Bone marrow (tissue), 2 donors: ENCODE measurements at regions not wholly inside any gene's neighbourhood (a gene's known extent, or its start where the extent isn't known, plus 50 kb on each side); places are given as distances from the start of the nearest gene placed in this dataset.
"Not testable (repeated sequence)": the region's sequence is repeated elsewhere in the genome, so short reads cannot be mapped to it uniquely, and the experiment has no call there.

ENCODE experiments used
- DNase-seq, 2 donors: peaks; one replicate each; lab custom pipeline; 2025; lab: John Stamatoyannopoulos, UW

DNA sequence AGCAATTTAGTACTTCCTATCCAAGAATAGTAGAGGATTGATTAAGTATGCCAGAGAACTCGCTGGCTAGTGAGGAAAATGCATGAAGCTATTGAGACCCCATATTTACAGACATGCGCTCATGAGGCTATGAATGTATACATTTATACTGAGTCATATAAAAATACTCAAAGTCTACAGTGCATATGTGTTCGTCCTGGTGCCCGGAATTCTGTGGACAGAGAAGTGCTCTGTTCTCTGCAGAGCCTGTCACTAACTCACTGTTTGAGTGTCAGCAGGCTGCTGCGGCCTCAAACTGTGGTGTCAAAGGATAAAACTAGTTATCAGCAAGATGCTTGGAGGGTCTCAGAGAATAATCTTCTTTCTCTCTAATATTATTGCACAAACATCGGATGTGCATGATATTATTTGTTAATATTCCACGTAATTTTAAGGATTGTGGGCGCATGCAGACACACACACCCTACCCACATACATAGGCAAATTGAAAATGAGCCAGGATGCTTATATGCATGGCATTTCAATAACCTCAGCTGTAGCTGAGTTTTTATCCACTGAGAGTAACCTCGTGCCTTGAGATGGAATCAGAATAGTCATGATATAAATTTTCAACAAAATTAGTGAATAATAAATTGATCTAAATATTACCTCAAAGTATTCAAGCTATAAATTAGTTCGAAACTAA, 50.0 kb upstream of the TSC22D2 start:
- no peak for DNase-seq

DNA sequence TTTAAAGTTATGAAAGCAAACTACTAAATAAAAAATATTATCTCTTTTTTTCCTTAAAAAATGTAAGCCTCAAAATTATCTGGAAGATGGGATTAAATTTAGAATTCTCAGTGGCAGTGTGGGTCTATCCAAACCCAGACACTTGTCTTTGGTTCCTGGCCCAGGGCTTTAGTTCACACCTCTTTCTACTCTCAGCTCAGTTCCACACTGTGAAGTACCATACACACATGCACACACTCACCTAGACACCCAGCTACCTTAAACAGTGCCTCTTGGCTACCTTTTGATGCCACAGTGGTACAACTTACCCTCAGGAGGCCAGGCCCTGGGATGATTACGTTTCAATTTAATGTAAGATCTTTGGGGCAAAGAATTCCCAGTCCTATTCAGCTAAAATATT, 51.0 kb upstream of the TSC22D2 start:
- DNase-seq, result no peak

DNA sequence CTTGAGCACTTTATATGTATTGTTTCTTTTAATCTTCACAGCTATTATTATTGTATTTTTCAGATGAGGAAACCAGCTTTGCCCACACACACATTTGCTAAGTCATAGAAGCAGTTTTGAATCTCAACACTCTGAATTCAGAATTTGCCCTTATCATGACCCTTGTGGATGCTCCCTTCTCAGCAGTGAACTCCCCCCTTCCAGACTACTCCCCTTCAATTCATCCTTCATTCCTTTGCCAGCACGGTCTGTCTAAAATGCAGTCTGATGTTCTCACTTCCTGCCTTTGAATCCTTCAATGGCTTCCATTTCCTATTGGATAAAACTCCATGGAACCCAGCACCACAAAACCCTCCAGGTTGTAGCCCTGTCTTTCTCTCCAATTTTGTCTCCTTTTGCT, 52.5 kb upstream of the TSC22D2 start:
- no peak for DNase-seq

DNA sequence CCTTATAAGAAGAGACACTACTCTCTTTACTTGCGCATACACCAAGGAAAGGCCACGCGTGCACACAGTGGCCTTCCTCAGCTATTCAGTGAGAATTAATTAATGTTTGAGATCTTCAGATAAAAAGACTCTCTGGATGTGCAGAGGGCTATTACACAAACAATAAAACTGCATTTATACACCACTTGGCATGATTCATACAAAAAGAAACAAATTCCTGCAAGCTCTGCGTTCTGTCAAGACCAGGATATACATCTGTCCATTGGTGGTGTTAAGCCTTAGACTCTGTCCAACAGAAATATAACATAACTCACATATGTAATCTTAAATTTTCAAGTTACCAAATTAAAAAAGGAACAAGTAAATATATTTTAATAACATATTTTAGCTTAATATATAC, 55.2 kb upstream of the TSC22D2 start:
- DNase-seq, result no peak

DNA sequence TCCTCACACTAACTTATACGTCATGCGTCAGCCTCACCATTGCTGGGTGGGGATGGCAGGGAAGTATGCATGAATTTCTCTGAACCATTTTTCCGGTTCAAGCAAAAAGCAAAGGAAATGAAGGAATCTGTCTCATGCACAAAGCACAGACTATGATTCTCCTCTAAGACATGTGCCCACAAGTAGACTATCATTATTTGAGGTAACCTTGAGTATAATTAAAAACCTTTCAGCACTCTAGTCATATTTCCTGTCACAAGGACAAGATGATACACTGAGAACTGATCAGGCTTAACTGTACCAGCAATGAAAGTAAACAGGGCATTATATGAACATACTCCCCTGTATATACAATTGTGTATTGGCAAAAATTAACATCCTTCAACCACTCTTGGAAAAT, 56.7 kb upstream of the TSC22D2 start:
- DNase-seq, result no peak

DNA sequence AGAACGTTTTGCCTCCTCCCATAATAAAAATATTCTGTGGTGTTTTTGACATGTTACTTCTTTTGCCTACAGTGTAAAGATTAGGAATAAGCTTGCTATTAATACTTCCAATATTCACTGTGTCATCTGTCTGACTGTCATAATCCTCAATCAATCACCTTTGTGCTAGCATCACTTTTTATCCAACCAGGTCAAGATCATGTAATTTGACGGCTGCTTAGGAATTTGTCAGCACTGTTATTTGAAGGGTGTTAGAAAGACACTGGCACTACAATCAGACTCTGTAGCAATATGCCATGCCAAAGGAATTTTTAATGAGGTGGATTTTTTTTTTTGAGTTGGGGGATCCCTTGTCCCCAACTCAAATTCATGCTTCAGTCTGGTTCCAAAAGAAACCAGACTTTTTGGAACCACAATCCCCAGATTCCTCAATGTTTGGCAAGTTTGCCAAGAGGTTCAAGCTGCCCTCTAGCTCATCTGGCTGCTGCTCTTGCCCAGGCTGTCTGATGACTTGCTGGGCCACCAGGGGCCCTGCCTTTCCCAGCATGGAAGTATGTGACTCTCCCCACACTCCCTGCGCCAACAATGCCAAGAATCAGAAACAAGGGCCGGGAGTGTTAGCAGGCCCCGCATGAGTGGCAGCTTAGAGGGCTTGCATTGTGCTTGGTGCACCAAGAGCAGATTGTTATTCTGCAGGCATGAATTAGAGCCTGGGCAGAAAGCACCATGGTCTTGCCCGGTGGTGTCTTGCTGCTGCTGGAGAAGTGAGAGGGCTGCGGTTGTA, 58.6 kb upstream of the TSC22D2 start:
- DNase-seq, result no peak

DNA sequence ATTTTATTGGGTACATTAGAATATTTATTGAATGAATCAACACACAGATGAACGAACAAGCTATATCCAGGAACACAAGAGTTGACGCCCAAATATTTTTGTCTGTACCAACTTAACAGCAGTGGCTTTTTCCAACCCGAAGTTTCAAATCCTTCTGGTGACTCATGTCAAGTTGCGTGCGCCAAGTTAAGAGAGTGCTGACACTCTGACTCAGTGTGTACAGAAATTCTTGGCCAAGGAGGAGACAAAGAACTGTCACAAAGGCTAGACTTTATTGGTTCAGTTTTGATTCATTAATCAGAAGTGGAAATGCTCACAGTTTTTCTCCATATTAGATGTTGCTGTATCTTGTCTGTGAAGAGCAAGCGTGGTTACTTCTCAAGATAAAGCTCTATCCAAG, 59.6 kb upstream of the TSC22D2 start:
- no peak for DNase-seq

DNA sequence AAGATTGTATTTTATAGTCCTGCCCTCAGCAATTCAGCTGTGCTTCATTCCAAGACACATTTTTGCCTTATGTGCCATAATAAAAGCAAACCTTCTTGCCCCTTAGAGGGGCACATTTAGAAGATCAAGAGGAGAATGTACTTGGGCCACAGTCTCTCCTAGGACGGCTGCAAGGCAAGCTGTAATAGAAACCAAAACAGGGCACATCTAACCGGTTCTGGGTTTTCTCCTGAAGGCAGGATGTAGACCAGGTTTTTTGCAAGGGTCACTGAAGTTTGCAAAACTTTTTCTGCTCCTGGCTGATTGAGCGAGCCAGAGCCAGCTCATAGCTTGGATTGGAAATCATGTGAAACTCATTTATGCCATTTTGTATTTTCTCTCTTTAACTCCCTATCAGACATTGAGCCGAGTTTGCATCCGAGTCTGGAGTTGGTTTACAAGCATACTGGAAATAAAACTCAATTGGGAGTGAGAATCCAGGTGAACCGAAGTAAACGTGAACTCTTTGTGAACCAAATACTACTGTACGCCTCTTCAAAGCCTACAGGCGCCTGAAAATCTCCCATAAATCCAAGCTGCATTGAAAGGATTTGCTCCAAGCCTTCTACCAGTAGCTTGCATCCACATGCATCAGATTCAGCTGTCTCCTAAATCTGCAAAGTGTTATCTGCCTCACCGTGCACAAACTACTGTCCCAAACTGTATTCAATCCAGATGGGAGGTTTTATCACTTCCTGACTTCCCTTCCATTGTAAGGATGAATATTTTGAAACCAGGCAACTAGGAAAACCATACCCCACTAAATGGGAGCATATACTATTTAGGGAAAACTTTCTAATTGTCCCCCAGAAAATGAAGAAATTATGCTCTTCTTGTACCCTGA, 60.9 kb upstream of the TSC22D2 start:
- no peak for DNase-seq

DNA sequence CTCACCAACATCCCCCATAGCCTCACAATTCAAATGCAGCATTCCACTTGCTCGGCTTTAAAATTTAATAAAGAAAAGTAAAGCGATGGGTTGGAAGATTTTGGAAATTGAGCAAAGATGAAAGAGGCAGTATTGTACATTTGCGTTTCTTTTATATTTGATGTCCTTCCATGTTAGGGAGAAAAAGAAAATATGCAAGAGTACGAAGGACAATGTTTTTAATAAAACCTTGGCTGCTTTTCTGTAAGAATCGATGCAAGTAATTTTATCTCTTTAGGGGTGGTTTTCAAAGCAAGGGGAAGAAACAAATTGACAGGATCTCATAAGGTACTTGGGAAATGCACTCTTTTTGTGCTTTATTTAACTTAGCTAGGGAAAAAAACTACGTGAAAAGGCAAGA, 61.8 kb upstream of the TSC22D2 start:
- DNase-seq, result no peak

DNA sequence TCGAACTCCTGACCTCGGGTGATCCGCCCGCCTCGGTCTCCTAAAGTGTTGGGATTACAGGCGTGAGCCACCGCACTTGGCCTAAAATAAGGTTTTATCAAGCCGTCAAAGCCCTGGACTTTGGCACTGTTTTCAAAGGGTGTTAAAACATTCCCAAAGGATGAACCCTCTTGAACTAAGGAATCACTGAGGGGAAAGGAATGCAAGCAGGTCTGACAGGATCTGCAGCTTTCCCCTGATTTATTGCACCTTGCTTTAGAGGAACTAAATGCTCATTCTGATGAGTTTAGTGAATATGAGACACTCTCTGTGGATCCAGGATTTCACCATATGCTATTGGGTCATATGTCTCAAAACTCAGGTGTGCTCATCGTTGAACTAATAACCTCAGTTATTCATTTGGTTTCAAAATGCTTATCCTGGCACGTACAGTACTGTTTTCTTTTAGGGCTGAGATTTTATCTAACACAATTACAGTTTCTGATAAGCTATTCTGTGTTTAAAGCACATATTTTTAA, 63.0 kb upstream of the TSC22D2 start:
- DNase-seq, result no peak

DNA sequence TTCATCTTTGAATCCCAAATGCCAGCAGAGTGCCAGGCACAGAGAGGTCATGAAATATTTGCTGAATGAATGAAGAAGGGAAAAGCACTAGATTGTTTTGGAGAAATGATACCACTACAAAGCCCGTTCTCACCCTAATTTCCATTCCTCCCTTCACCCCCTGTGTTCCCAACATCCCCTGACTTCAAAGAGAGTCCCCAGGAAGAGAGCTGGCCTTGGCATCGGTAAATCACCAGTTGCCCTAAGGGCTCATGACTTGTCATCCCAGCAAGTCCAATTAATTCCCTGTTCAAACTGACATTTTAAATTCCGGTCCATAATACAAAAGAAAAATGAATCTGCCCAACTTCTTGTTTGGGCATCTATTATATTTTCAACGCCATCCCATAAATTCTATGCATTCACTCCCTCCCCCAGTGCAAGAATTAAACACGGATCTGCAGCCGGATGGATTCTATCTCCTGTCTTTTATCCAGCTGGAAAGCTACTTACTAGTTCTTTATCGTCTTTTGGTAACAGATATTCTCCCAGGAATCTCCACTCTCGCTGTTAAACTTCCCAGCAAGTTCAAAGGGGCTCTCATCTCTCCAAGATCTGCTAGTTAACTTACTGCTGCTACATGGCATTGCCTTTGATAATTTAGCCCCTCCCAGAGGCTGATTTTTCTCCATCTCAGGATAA, 63.9 kb upstream of the TSC22D2 start:
- no peak for DNase-seq

DNA sequence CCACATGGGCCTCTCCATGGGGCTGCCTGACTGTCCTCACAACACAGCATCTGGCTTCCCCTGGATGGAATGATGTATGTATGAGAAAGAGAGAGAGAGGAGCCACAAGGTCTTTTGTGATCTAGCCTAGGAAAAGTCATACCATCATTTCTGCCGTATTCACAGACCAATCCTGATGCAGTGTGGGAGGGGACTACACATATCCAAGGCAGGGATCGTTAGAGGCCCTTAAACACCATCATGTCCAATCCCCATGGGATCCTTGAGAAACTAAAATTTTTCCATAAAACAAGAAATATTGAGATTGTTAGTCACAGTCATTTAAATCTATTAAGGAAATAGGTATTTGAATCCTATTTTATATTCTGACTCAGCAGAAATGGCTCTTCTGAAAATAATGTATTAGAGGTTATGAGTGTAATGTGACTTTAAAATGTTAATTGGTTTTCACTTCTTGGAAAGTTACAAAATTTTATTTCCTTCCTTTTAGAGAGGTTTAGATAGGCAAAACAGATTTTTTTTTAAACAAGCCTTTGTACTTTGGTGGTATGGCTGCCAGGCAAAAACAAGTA, 65.1 kb upstream of the TSC22D2 start:
- DNase-seq, result no peak

DNA sequence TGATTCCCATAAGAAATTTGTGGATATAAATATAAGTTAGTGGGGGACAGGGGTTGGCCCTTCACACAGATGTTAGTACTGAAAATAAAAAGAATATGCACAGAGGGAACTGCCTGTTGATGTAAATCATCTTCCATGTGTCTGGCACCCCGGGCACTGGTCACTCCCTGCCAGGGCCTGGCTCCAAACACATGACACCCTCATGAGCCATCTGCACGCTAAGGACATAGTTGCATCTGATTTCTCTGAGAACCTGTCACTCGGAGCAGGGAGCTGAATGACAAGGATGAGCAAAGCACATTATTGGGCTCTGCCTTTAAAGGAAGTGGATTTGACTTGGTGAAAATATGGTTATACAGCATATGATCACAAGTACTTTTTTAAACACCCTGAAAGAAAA, 66.2 kb upstream of the TSC22D2 start:
- no peak for DNase-seq

DNA sequence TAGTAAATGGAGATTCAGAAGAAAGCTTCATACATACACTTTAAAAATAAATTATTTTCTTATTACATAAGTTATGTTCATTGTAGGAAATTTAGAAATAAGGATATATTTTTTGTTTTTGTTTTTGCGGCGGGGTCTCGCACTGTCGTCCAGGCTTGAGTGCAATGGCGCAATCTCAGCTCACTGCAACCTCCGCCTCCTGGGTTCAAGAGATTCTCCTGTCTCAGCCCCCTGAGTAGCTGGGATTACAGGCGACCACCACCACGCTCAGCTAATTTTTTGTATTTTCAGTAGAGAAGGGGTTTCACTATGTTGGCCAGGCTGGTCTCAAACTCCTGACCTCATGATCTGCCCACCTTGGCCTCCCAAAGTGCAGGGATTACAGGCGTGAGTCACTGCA, 71.7 kb upstream of the TSC22D2 start:
- not testable (repeated sequence) for DNase-seq

DNA sequence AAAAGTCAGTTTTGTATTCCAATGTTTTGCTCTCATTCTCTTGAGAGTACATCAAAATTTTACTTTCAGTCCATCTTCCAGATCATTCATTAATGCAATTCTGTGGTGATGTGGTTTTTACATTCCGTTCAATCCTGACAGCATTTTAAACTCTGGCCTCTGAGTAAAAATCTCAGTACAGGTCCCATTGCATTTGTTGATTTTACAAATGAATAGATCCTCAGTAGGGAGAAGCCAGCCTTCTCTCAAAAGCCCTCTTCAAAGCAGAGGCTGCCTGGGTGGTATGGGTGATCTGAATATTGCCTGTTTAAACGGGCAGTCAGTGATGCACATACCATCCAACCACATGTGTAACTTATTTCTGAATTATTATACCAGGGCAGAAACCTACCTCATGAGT, 72.5 kb upstream of the TSC22D2 start:
- no peak for DNase-seq

DNA sequence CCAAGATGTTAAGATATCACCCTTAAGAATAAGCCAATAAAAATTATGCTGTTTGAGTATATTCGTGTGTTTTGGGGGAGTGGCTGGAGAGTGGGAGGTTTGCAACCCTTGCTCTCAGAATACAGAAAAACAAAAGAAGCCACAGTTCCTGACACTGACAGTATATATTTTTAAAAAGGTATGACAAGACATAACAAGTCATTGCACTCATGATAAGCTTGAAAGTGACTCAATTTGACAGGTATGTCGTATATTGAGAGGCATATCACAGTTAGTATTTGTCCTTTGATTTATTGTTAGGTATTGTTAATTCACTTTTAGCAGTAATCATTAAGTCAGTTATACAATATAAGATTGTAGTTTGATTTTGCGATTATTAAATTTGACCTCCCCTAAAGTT, 73.1 kb upstream of the TSC22D2 start:
- no peak for DNase-seq

DNA sequence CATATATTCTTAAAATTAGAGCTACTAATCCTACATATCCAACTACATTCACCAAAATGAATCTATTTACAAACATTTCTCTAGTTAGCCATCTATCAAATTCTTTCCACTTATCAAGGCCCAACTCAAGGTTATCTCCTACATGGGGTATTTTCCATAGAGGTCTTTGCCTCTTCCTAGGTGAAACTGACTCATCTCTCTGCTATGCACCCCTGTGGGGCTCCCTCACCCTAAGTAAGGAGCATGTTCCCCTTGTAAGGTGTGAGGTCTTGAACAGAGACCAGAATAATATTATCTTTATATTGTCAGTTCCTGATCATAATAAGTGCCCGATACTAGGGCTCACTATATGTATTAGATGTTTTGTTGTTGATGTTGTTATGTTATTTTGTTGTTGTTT, 74.6 kb upstream of the TSC22D2 start:
- DNase-seq, result no peak

DNA sequence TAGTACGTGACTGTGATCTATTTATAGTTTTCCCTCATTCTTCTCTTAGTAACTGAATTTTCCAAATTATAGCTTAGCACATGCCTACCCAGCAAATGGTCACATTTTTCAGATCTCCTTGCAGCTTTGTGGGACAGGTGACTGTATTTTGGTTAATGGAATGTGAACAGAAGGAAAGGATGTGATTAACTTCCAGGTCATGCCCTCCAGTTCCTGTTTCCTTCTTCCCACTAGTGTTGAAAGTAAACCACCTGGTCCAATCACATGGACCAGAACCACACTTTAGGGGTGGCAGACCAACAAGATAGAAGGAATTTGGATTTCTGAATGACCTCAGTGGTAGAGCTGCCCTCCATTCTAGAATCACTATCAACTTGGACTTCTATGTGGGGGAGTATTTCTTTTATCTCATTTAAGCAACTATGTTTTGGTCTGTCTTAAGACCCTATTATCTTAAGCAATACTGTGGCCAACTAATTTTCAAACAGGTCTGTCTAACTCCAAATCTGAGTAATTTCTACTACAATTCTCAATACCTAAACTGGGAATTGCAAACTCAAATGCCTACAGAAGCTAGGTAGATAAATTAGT, 76.0 kb upstream of the TSC22D2 start:
- no peak for DNase-seq

DNA sequence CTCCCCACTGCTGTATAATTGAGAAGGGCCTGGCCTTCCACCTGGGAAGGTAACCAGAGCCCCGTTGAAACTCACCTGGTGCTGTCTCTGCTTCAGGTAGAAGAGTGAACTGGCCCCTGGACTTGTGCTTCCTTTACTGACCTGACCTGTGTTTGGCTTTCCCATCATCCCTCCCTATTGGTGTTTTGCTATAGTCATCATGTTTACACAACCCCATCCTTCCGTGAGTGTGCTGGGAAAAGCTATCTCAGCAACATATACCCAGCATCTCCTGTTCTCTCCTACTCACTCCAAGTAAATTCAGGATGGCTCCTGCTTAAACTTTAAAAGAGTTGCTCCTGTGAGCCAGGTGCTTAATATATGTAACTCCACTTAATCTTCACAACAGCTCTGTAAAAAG, 77.2 kb upstream of the TSC22D2 start:
- DNase-seq, result no peak

DNA sequence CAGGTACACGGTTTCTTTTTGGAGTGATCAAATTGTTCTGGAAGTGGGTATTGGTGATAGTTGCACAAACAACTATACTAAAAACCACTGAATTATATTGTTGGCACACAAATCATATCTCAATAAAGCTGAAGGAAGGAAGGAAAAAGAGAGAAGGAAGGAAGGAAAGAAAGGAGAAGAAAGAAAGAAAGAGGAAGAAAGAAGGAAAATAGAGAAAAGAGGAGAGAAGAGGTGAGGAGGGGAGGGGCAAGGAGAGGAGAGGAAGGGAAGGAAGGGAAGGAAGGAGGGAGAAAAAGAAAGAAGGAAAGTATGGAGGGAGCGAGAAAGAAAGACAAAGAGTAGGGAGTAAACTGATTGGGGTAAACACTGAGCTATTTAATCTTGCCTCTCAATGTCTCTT, 77.9 kb upstream of the TSC22D2 start:
- no peak for DNase-seq

DNA sequence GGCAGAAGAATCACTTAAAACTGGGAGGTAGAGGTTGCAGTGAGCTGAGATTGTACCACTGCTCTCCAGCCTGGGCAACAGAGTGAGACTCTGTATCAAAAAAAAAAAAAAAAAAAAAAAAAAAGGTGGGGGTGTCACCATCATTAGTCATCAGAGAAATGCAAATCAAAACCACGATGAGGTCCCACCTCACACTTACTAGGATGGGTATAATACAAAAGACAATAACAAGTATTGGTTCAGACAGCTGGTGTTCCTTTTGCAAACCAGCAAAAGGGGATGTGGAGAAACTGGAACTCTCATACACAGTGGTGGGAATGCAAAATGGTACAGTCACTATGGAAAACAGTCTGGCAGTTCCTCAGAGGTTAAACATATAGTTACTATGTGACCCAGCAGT, 78.7 kb upstream of the TSC22D2 start:
- no peak for DNase-seq
